ENCODE measurements at regions not wholly inside any gene's neighbourhood (a gene's known extent, or its start where the extent isn't known, plus 50 kb on each side); places are given as distances from the start of the nearest gene placed in this dataset.

GRCh38 chrX:39983715-39984114 is 114.0 kb downstream of the BCOR start:
- H3K9ac ChIP-seq (ENCODE audit: low read depth, low read length) = no peak overlapping the region

DNA sequence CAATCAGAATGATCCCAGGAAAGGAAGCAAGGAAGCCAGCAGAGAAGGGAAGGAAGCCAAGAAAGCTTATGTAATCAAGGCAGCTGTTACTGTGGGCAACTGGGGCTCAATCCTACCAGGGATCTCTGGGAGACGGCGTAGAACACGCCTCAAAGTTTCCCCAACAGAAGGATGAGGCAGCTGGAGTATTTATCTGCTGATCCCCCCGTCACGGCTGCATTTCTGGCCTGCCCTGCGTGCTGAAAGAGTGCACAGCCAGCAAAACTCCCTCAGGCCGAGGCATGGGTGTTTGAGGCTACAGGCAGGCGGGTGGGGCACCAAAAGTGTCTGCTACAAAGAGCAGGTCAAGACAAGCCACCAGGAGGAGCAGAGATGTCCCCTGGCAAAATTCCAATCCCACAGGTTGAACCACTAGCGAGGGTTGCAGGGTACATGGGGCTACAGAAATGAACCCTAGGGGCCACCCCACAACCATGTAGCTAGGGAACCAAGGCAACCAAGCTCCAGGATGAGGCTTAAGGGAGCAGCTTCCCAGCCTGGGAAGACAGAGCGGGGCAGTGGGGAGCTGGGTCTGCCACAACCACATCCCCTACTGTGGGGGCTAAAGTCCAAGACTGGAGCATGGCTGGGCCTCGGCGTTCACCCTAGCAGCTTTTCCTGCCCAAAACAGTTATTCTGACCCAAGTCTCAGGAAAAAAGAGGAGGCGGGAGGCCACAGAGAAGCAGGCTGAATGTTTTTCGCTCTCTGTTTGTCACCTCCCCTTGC is 113.4 kb downstream of the BCOR start:
- H3K36me3 ChIP-seq (ENCODE audit: control insufficient read depth, insufficient read depth, low read length) = no peaks in the 10 kb centered on the region
- H3K4me3 ChIP-seq (ENCODE audit: low read depth, low read length) = no peak overlapping the region
- peaks cover 8% of the 10 kb centered on the region for H3K4me1 ChIP-seq (ENCODE audit: control insufficient read depth, insufficient read depth, low read length)
- no peak overlapping the region for H3K27ac ChIP-seq (ENCODE audit: low read depth, low read length)
- no peaks in the 10 kb centered on the region for H3K9me3 ChIP-seq (ENCODE audit: control insufficient read depth, insufficient read depth, low read length)
- H3K9ac ChIP-seq (ENCODE audit: low read depth, low read length) = no peak overlapping the region
- no peaks in the 10 kb centered on the region for H3K27me3 ChIP-seq (ENCODE audit: control insufficient read depth, insufficient read depth, low read length)

More at GRCh38 chrX:39983715-39984114, 114.0 kb downstream of the BCOR start:
- peaks cover 8% of the 10 kb centered on the region for H3K4me1 ChIP-seq (ENCODE audit: control insufficient read depth, insufficient read depth, low read length)
- H3K27ac ChIP-seq (ENCODE audit: low read depth, low read length) = no peak overlapping the region
- H3K9me3 ChIP-seq (ENCODE audit: control insufficient read depth, insufficient read depth, low read length) = no peaks in the 10 kb centered on the region
- H3K27me3 ChIP-seq (ENCODE audit: control insufficient read depth, insufficient read depth, low read length) = no peaks in the 10 kb centered on the region
- H3K4me3 ChIP-seq (ENCODE audit: low read depth, low read length) = no peak overlapping the region
- no peaks in the 10 kb centered on the region for H3K36me3 ChIP-seq (ENCODE audit: control insufficient read depth, insufficient read depth, low read length)

DNA sequence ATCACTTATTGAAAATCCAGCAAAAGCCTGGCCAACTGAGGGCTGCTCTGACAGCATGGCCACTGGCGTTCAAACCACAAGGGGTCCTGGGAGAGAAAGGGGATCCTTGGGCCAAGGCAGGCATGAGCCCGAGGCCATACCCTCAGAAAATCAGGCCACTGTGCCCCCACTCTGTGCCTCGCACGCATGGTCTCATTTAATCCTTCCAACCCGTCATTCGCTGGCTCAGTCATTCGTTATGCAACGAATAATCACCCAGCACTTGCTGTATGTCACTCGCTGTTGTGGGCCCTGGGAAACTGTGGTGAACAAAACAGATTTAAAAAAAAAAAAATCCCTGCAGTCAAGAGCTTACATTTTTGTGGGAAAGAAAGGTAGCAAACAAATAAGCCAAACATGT is 112.7 kb downstream of the BCOR start:
- Histone ChIP-seq H3K4me3 (ENCODE audit: low read depth, low read length) (no peak overlapping the region), H3K9ac (ENCODE audit: low read depth, low read length) (no peak overlapping the region), H3K36me3 (ENCODE audit: control insufficient read depth, insufficient read depth, low read length) (no peaks in the 10 kb centered on the region), H3K9me3 (ENCODE audit: control insufficient read depth, insufficient read depth, low read length) (no peaks in the 10 kb centered on the region), H3K27ac (ENCODE audit: low read depth, low read length) (no peak overlapping the region), H3K27me3 (ENCODE audit: control insufficient read depth, insufficient read depth, low read length) (no peaks in the 10 kb centered on the region), H3K4me1 (ENCODE audit: control insufficient read depth, insufficient read depth, low read length) (peaks cover 8% of the 10 kb centered on the region)

GRCh38 chrX:39985551-39985950 is 112.2 kb downstream of the BCOR start:
- Histone ChIP-seq H3K9me3 (ENCODE audit: control insufficient read depth, insufficient read depth, low read length) (no peaks in the 10 kb centered on the region), H3K36me3 (ENCODE audit: control insufficient read depth, insufficient read depth, low read length) (no peaks in the 10 kb centered on the region), H3K9ac (ENCODE audit: low read depth, low read length) (no peak overlapping the region), H3K4me1 (ENCODE audit: control insufficient read depth, insufficient read depth, low read length) (peaks cover 8% of the 10 kb centered on the region), H3K27me3 (ENCODE audit: control insufficient read depth, insufficient read depth, low read length) (no peaks in the 10 kb centered on the region), H3K27ac (ENCODE audit: low read depth, low read length) (no peak overlapping the region), H3K4me3 (ENCODE audit: low read depth, low read length) (no peak overlapping the region)

- Histone ChIP-seq H3K36me3 (ENCODE audit: control insufficient read depth, insufficient read depth, low read length) (no peaks in the 10 kb centered on the region), H3K4me1 (ENCODE audit: control insufficient read depth, insufficient read depth, low read length) (peaks cover 4% of the 10 kb centered on the region), H3K9ac (ENCODE audit: low read depth, low read length) (no peak overlapping the region), H3K4me3 (ENCODE audit: low read depth, low read length) (no peak overlapping the region), H3K27ac (ENCODE audit: low read depth, low read length) (no peak overlapping the region), H3K27me3 (ENCODE audit: control insufficient read depth, insufficient read depth, low read length) (no peaks in the 10 kb centered on the region), H3K9me3 (ENCODE audit: control insufficient read depth, insufficient read depth, low read length) (no peaks in the 10 kb centered on the region)
These were observed 109.3 kb downstream of the BCOR start for GRCh38 chrX:39988496-39988895.

- H3K27me3 ChIP-seq (ENCODE audit: control insufficient read depth, insufficient read depth, low read length) = no peaks in the 10 kb centered on the region
- H3K36me3 ChIP-seq (ENCODE audit: control insufficient read depth, insufficient read depth, low read length) = no peaks in the 10 kb centered on the region
- no peak overlapping the region for H3K4me3 ChIP-seq (ENCODE audit: low read depth, low read length)
- no peaks in the 10 kb centered on the region for H3K9me3 ChIP-seq (ENCODE audit: control insufficient read depth, insufficient read depth, low read length)
- no peak overlapping the region for H3K9ac ChIP-seq (ENCODE audit: low read depth, low read length)
- no peak overlapping the region for H3K27ac ChIP-seq (ENCODE audit: low read depth, low read length)
- no peaks in the 10 kb centered on the region for H3K4me1 ChIP-seq (ENCODE audit: control insufficient read depth, insufficient read depth, low read length)
These were observed 107.4 kb downstream of the BCOR start for GRCh38 chrX:39990388-39990787.

DNA sequence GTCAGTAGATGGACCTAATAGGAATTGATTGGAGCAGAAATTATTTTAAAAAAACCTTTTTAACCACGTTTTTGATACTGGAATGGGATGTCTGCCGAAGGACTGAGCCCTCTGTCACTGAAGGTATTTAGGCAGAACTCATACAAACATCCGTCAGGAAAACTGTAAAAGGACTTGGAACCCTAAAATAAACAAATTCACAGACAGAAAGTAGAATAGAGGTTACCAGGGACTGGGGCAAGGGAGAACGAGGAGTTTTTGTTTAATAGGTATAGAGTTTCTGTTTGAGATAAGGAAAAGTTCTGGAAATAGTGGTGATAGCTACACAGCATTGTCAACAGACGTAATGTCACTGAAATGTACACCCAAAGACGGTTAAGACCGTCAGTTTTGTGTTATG is 105.5 kb downstream of the BCOR start:
- H3K4me3 ChIP-seq (ENCODE audit: low read depth, low read length) = no peak overlapping the region
- no peaks in the 10 kb centered on the region for H3K27me3 ChIP-seq (ENCODE audit: control insufficient read depth, insufficient read depth, low read length)
- no peak overlapping the region for H3K9ac ChIP-seq (ENCODE audit: low read depth, low read length)
- no peaks in the 10 kb centered on the region for H3K36me3 ChIP-seq (ENCODE audit: control insufficient read depth, insufficient read depth, low read length)
- H3K4me1 ChIP-seq (ENCODE audit: control insufficient read depth, insufficient read depth, low read length) = no peaks in the 10 kb centered on the region
- H3K27ac ChIP-seq (ENCODE audit: low read depth, low read length) = no peak overlapping the region
- no peaks in the 10 kb centered on the region for H3K9me3 ChIP-seq (ENCODE audit: control insufficient read depth, insufficient read depth, low read length)

- no peak overlapping the region for H3K27ac ChIP-seq (ENCODE audit: low read depth, low read length)
- H3K4me3 ChIP-seq (ENCODE audit: low read depth, low read length) = no peak overlapping the region
- no peaks in the 10 kb centered on the region for H3K4me1 ChIP-seq (ENCODE audit: control insufficient read depth, insufficient read depth, low read length)
- H3K27me3 ChIP-seq (ENCODE audit: control insufficient read depth, insufficient read depth, low read length) = no peaks in the 10 kb centered on the region
- H3K9me3 ChIP-seq (ENCODE audit: control insufficient read depth, insufficient read depth, low read length) = no peaks in the 10 kb centered on the region
- no peaks in the 10 kb centered on the region for H3K36me3 ChIP-seq (ENCODE audit: control insufficient read depth, insufficient read depth, low read length)
- H3K9ac ChIP-seq (ENCODE audit: low read depth, low read length) = no peak overlapping the region
These were observed 102.3 kb downstream of the BCOR start for GRCh38 chrX:39995457-39995856.

DNA sequence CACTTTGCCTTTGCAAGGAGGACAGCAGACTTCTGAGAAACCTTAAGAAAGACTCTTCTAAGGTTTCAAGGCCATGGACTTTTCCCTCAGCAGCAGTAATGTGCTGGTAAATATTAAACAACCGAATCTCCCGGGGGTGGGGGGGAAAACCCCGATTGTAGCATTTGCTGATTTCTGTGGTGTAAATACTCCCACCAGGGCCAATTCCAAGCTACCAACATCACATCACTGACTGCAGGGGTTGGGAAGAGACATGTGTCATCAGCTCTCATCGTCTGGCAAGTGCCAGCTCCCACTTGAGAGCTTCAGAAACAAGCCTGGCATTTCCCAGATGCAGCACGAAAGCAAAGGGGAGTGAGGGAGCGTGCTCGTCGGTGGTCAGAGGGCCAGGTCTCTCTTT is 101.2 kb downstream of the BCOR start:
- no peaks in the 10 kb centered on the region for H3K36me3 ChIP-seq (ENCODE audit: control insufficient read depth, insufficient read depth, low read length)
- H3K9me3 ChIP-seq (ENCODE audit: control insufficient read depth, insufficient read depth, low read length) = no peaks in the 10 kb centered on the region

DNA sequence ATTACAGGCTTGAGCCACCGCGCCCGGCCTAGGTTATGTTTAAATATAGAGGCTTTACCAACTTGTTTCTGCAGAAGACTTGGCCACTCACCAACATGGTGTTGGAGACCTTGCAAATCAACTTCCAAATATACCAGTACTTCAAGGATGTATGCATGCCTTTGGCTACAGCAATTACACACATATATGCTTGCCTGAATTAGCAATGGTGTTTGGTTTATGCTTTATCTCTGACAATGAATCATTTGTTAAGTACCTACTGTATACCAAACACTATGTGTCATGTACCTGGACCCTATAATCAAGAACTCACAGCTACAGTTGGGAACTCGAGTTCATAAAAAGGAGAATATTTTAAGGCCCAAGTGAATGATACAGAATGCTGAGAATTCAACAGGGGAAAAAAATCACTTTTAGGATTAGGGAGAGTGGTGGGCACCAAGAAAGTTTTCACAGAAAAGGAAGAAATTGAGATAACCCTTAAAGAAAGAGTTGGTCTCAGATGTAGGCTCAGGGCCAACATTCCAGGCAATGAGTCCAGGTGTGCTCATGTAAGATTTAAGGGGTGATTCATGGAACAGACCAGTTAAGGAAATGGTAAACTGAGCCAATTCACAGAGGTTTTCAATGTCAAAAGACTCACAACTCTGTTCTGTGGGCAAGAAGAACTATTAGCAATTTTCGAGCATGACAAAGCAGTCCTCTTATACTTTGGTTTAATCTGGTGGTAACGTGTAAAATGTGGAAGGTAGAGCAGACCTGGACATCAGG is 98.9 kb downstream of the BCOR start:
- H3K27ac ChIP-seq (ENCODE audit: low read depth, low read length) = no peak overlapping the region
- no peak overlapping the region for H3K9ac ChIP-seq (ENCODE audit: low read depth, low read length)
- peaks cover 14% of the 10 kb centered on the region for H3K4me1 ChIP-seq (ENCODE audit: control insufficient read depth, insufficient read depth, low read length)
- H3K27me3 ChIP-seq (ENCODE audit: control insufficient read depth, insufficient read depth, low read length) = peaks cover 12% of the 10 kb centered on the region
- no peaks in the 10 kb centered on the region for H3K9me3 ChIP-seq (ENCODE audit: control insufficient read depth, insufficient read depth, low read length)
- H3K36me3 ChIP-seq (ENCODE audit: control insufficient read depth, insufficient read depth, low read length) = no peaks in the 10 kb centered on the region
- no peak overlapping the region for H3K4me3 ChIP-seq (ENCODE audit: low read depth, low read length)

More for the DNA sequence above, 101.2 kb downstream of the BCOR start:
- no peaks in the 10 kb centered on the region for H3K27me3 ChIP-seq (ENCODE audit: control insufficient read depth, insufficient read depth, low read length)
- H3K4me1 ChIP-seq (ENCODE audit: control insufficient read depth, insufficient read depth, low read length) = no peaks in the 10 kb centered on the region
- H3K9ac ChIP-seq (ENCODE audit: low read depth, low read length) = no peak overlapping the region
- no peak overlapping the region for H3K27ac ChIP-seq (ENCODE audit: low read depth, low read length)
- H3K4me3 ChIP-seq (ENCODE audit: low read depth, low read length) = no peak overlapping the region
